ENCODE measurements at regions not wholly inside any gene's neighbourhood (a gene's known extent, or its start where the extent isn't known, plus 50 kb on each side); places are given as distances from the start of the nearest gene placed in this dataset.
"Not testable (repeated sequence)": the region's sequence is repeated elsewhere in the genome, so short reads cannot be mapped to it uniquely, and the experiment has no call there.

DNA sequence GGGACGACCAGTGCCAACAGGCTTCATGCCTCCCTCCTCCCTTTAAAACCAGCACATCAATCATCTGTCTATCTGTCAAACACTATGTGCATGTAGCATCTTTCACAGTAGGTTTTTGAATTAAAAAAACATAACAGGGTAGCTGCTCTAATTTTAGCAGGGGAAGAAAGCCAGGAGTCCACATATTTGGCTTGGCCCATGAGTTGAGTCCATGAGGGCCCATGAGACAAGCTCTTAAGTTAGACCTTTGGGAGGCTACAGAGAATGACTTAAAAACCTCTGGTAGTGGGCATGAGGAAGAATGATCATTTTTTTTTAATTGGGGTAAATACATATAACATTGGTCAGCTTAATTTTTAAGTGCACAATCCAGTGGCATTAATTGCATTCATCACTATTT, 194.9 kb downstream of the UTRN start:
- no peak for DNase-seq

DNA sequence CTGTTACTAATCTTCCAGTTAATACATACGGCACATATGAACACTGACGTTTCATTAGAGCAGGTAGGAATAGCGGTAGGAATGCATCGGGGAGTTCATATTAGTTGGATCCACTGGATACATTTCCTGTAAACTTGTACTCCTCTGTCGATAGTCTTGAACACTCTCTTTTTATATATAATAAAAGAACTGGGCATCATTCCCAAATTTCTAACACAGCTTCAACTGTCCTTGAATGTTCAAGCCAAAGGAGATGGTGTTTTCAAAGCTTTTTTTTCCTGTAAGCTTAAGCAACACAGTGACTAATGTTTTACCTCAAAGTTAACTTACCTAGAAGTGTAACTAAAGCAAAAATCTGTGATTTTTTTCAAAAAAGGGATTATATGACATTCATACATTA, 195.3 kb downstream of the UTRN start:
- DNase-seq: no peak

DNA sequence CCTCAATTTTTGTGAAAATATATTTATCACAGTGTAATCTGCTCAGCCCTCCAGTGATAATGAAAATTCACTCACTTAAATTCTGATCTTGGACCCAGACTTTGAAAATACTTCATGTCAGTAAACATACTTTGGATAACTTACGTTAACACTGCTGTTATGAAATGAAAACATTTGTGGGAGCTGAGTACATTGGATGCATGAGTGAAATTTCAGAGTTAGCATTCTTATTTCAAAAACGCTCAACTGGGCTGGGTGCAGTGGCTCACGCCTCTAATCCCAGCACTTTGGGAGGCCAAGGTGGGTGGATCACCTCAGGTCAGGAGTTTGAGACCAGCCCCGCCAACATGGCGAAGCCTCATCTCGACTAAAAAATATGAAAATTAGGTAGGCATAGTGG, 196.4 kb downstream of the UTRN start:
- DNase-seq: no peak

DNA sequence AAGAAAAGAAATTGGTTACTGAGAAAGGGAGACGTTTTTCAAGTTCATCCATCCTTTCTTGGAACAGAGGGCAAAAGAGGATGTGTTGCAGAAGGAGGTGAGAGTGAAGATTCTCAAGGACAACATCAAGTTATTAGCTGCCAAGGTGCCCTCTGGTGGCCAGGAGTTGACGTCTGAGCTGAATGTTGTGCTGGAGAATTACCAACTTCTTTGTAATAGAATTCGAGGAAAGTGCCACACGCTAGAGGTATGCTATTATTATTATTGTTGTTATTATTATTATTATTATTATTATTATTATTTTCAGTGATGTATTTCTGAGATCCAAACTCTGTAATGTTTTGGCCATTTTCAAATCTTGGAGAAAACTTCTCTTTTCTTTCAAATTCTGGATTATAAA, 197.0 kb downstream of the UTRN start:
- peak; percentile 17 for DNase-seq

DNA sequence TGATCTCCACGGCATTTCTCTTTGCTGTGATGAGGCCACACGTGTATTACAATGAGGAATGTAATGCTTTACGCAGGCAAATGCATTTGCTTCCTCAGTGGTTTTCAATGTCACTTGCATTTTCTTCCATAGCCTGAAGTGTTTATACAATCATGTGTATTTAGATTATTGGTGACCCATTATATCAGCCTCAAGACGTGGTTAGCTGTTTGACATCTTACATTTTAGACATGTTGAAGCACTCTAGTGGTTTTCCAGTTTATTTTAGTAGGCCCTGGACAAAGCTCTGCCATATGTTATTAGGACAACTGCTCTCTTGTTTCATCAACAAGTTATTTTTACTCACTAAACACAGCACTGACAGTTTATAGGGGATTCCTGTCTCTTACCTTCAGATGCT, 200.4 kb downstream of the UTRN start:
- DNase-seq: no peak

DNA sequence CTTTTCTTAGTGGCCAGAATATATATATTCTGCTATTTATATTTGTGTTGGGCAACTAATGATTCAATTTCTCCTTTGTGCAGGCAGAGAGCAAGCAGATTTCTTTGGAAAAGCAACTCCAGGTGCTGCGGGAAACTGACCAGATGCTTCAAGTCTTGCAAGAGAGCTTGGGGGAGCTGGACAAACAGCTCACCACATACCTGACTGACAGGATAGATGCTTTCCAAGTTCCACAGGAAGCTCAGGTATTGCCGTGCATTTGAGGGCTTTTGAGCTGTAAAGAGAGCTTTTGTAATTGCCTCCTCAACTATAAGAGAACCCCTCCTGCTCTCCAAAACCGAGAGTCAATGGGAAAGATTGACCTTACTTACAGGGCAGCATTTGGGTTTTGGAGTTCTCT, 203.5 kb downstream of the UTRN start:
- DNase-seq: no peak

DNA sequence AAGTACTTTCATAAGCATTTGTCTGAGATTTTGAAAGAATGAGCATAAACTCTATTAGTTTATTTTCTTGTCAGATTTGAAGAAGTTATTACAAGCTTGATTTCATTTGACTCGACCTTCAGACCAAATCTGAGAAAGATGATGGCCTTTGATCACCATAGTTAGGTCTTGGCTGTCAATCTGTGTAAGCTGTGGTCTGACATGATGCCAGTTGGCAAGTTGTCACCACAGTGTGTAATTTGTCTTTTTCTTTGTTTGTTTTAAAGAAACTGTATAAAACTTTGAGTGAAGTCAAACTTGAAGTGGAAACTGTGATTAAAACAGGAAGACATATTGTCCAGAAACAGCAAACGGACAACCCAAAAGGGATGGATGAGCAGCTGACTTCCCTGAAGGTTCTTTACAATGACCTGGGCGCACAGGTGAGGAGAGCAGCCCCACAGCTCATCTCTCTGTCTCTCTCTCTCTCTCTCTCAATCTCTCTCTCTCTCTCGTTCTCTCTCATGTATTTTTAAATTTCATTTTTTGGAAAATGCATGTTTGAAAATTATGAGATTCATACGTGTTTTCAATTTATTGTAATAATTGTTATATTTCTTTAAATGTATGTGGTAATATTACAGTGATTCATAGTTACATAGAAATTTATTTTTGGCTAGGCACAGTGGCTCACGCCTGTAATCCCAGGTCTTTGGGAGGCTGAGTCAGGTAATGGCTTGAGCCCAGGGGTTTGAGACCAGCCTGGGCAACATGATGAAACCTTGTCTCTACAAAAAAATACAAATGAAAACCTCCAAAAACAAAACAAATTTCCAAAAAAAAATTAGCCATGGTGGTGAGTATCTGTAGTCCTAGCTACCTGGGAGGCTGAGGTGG, 208.1 kb downstream of the UTRN start:
- DNase-seq: no peak

DNA sequence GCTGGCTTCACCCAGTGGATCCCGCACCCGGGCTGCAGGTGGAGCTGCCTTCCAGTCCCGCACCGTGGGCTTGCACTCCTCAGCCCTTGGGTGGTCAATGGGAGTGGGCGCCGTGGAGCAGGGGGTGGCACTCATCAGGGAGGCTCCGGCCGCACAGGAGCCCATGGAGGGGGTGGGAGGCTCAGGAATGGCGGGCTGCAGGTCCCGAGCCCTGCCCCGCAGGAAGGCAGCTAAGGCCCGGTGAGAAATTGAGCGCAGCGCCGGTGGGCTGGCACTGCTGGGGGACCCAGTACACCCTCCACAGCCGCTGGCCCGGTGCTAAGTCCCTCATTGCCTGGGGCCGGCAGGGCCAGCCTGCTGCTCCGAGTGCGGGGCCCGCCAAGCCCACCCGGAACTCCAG, 209.9 kb downstream of the UTRN start:
- not testable (repeated sequence) for DNase-seq

DNA sequence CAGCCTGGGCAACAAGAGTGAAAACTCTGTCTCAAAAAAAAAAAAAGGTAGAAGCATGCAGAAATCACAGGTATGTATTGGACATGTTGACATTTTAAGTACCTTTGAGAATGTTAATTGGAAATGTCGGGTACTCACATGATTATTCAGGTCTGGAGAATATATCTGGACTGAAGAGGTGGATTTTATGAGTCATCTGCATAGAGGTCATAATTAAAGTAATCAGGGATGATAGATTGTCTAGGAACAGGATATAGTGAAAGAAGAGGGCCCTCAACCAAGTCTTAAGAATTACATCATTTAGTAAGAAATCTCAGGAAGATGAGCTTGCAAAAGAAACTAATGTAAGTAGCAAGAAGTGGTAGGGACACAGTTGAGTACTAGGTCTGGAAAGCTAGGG, 212.5 kb downstream of the UTRN start:
- DNase-seq: no peak

DNA sequence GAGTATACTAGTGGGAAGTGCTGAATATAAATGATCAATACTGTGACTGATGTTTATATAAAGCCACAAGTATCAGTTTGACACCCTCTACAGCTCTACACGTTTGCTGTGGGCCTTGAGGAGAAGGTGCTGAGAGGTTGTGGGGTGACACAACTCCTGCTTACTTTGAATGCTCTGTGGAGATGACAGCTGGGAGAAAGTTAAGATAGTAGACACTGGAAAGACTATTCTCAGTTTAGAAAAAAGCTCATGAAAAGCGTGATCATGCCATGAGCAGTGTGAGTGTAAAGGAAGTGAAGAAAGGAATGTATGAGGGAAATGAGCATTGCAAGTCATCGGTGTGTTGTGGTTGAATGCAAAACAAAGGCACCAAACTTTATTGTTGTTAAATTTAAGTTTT, 215.8 kb downstream of the UTRN start:
- no peak for DNase-seq

DNA sequence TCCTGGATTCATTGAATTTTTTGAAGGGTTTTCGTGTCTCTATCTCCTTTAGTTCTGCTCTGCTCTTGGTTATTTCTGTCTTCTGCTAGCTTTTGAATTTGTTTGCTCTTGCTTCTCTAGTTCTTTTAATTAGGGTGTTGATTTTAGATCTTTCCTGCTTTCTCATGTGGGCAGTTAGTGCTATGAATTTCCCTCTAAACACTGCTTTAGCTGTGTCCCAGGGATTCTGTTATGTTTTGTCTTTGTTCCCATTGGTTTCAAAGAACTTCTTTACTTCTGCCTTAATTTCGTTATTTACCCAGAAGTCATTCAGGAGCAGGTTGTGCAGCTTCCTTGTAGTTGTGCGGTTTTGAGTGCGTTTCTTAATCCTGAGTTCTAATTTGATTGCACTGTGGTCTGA, 220.1 kb downstream of the UTRN start:
- not testable (repeated sequence) for DNase-seq

DNA sequence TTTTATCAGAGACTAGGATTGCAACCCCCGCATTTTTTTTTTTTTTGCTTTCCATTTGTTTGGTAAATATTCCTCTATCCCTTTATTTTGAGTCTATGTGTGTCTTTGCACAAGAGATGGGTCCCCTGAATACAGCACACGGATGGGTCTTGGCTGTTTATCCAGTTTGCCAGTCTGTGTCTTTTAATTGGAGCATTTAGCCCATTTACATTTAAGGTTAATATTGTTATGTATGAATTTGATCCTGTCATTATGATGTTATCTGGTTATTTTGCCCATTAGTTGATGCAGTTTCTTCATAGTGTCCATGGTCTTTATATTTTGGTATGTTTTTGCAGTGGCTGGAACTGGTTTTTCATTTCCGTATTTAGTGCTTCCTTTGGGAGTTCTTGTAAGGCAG, 220.9 kb downstream of the UTRN start:
- not testable (repeated sequence) for DNase-seq

DNA sequence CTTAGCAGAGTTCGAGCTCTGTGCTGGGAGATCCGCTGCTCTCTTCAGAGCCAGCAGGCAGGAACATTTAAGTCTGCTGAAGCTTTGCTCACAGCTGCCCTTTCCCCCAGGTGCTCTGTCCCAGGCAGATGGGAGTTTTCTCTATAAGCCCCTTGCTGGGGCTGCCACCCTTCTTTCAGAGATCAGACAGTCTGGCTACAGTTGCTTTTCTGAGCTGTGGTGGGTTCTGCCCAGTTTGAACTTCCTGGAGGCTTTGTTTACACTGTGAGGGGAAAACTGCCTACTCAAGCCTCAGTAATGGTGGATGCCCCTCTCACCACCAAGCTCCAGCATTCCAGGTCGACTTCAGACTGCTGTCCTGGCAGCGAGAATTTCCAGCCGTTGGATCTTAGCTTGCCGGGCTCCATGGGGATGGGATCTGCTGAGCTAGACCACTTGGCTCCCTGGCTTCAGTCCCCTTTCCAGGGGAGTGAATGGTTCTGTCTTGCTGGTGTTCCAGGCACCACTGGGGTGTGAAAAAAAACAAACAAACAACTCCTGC, 222.7 kb downstream of the UTRN start:
- DNase-seq: not testable (repeated sequence)

DNA sequence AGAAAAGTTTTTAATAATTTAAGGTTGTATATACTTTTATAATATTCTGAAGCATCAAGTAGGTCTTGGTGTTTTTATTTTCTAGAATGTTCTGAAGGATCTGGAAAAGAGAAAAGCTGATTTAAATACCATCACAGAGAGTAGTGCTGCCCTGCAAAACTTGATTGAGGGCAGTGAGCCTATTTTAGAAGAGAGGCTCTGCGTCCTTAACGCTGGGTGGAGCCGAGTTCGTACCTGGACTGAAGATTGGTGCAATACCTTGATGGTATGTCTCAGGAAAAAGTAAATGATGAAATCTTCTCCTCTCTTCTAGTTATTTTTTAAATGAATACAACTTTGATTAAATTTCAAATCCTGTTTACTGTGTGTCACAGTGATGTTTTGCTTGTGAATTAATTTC, 225.7 kb downstream of the UTRN start:
- DNase-seq: no peak

DNA sequence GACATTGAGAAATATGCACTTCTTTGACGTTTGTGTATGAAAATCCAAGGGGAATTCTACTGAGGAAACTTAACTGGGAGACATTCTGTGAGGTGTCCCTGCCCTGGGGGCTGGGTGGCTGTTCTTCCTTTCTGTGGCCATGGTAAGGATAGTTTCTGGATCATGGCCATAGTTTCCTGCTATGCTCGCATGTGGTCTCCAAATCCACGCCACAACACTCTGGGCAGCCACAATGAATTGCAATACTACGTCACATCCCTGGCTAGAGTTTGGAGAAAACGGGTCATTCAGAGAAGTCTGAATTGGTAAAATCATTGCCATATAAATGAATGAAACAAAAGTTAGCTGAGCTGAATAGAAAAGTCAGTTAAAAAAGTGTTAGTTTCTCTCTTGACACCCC, 230.6 kb downstream of the UTRN start:
- no peak for DNase-seq

DNA sequence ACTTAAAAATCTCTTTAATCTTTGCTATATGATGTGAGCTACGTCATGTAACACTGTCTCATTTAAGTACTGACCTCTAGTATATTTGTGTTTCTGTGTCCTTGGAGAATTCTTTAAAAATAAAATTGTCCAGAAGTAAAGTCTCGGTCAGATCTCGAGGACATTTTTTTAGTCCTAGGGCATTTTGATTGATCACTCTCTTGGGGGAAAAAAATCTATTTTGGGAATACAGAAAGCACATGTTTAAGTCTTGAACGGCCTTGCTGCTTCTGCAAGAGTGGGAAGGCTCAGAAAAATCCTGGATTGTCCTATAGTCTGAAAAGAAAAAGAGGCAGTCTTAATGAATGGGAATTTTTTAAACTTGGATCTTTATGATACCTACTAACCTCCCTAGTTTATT, 234.3 kb downstream of the UTRN start:
- no peak for DNase-seq

DNA sequence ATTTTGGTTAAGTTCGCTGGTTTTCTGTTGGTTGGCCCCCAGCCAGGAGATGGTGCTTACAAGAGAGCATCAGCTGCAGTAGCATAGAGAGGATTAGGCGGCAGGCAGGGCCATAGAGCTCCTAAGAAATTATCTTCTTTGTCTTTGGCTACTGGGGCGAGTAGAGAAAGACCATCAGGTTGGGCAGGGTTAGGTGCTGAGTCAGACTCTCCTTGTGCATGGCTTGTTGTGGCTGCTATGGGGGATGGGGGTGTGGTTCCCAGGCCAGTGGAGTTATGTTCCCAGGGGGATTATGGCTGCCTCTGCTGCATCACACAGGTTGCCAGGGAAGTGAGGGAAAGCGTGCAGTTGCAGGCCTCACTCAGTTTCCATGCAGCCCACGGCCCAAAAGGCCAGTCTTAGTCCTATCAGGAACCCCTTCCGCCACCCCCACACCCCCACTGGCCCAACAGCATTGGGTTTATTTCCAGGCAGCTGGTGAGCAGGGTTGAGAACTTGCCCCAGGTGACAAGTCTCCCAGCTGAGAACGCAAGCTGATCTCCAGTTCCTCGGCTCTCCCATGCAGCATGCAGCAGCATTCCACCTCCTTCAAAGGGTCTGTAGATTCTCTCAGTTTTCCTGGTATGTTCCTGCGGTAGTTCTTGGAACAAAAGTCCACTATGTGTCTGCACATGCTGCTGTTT, 243.7 kb downstream of the UTRN start:
- no peak for DNase-seq

DNA sequence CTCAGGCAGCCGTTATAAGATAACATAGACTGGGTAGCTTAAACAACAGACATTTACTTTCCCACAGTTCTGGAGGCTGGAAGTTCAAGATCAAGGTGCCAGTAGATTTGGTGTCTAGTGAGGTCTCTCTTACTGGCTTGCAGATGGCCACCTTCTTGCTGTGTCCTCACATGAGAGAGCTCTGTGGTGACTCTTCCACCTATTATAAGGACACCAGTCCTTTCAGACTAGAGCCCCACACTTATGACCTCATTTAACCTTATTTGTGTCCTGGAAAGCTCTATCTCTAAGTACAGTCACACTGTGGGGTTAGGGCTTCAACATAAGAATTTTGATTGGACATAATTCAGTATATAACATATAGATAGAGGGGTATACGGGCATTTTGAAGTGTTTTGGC, 245.0 kb downstream of the UTRN start:
- no peak for DNase-seq

DNA sequence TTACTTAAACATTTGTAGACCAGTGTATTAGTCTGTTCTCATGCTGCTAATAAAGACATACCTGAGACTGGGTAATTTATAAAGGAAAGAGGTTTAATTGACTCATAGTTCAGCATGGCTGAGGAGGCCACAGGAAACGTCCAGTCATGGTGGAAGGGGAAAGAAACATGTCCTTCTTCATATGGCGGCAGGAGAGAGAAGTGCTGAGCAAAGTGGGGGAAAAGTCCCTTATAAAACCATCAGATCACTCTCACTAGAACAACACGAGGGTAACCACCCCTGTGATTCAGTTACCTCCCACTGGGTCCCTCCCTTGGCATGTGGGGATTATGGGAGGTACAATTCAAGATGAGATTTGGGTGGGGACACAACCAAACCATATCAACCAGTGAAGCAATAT, 247.1 kb downstream of the UTRN start:
- DNase-seq: not testable (repeated sequence)

DNA sequence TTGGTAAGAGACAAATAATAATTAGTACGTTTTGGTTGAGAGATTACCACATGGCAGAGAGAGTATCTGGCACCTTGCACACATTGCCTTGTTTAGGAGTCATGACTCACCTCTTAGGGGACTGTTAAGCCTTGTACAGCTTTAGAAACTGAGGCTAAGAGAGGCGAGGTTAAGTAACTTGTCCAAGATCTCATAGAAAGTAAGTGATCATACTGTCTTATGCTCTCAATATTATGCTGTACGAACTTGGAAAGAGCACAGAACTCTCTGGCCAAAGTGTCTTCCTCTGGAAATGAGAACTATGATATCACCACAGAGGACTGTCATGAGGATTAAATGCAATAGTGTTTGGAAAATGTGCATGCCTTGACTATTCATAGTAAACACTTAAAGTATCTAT, 249.0 kb downstream of the UTRN start:
- DNase-seq: no peak

DNA sequence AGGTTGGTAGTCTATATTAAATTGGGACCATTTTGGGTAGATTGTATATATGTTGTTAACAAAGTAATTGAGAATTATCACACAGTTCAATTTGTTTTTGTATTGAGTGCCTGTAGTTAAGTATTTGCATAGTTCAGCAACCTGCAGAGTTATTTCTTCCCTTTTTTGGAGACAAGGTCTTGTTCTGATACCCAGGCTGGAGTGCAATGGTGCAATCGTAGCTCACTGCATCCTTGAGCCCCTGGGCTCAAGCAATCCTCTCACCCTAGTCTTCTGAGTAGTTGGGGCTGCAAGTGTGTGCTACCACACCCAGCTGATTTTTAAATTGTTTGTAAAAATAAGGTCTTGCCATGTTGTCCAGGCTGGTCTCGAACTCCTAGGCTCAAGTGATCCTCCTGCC, 250.5 kb downstream of the UTRN start:
- no peak for DNase-seq

DNA sequence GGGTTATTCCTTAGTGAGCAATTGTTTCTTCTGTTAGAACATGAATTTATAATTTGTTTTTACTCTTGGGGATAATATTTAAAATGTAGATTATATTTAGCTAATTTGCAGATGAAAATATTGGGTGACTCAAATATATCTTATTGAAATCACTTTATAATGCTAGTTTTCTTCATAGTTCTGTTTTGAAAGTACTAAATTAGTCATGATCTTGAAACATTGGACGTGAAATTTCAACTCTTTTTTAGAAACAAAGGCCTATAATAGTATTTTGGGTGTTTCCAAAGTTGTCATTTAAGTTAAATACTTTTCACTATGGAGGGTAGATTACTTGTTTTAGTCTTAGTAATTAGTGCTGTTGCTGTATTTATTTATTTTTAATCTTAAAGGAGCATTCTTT, 250.9 kb downstream of the UTRN start:
- DNase-seq: no peak

DNA sequence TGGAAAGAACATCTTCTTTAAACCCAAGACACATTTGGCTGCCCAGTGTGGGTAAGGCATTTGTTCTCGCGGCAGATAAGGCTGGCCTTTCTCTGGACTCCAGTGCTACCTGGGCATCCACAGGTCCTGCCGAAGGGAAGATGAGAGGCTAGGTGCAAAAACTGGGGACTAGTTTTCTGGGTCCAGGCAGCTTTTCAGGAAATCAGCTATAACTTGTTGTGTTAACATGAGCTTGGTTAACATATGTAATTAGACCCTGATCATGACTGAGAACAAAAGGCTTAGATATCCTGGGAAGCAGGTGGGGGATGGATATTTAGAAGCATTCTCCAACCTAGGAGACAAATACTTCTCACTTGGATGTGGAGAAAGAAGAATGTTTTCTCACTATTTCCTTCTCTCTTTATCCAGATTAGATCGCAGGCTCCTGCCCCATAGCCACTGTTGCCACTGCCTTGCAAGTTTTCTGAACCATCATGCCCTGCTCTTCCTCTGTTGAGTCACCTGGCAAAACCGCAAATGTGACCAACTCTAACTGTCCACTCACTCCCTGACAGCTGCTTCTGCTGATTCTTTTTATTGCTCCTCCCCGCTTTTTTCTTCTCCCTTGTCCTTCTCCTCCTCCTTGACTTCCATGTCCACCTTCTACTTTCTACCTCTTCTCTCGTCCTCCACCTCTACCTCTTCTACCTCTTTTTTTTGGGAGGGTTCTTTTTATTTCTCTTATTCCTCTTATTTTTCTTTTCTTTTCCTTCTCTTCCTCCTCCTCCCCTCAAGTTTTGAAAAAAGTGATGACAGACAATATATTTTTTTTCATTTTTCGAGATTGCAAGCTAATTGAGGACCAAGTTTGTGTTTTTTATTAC, 258.1 kb downstream of the UTRN start:
- DNase-seq: no peak
